ENCODE measurements at regions not wholly inside any gene's neighbourhood (a gene's known extent, or its start where the extent isn't known, plus 50 kb on each side); places are given as distances from the start of the nearest gene placed in this dataset.

DNA sequence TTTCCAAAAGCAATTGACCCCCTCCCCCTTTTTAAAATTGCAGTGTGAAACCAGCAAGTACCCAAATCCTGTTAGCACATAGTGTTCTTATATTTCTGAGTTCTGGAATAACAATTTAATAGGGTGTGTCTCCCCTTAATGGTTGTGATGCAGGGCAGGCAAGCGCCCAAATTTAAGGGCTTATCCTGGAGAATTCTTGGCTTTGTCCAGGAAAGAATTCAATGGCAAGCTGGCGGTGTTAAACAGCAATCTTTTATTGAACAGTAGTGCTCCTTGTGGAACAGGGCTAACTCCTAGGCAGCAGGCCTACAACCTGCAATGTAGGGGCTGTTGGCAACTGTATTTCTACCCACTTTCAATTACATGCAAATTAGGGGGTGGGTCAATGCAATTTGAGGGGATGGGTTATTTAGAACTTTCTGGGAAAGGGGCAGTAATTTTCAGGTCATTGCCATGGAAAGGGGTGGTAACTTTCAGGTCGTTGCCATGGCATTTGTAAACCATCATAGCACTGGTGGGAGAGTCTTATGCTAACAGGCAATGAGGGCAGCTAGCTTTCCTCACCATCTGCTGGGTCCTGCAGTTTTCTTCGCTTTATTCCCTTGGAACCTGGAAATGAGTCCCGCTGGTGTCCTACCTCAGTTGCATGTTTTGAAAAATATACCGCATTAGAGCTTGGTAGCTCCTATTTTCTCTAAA lies 149.0 kb upstream of the KCTD1 start:
- DNase-seq: no peak

GRCh38 chr18:26696786-26697185 lies 148.4 kb upstream of the KCTD1 start:
- no peak for DNase-seq

- DNase-seq: no peak
Measured at GRCh38 chr18:26696308-26696707, 148.0 kb upstream of the KCTD1 start.

DNA sequence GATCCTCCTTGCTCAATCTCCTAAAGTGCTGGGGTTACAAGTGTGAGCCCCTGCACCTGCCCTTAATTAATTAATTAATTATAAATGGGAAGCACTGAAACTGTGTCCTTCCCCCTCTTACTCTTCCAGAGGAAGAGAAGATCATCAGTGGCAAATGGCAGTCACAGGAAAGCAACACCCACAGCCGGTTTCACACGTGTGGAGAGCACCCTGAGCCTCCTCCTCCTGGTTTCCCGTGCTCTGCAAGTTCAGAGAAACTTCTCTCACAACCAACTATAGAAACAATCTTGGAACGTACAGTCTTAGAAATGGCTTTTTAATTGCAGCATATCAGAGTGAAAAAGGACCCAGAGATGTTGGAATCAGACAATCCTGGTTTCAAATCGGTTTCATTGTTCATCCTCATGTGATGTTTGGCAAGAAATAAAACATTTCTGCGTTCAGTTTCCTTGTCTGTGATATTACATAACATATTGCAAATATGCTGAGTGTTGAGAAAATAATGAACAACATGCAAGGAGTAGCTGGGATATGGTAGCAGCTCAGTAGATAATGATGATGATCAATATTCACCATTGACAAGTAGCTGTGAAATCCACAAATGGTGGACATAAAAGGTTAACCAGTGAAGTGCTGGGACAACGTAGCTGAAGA lies 141.0 kb upstream of the KCTD1 start:
- DNase-seq: no peak

DNA sequence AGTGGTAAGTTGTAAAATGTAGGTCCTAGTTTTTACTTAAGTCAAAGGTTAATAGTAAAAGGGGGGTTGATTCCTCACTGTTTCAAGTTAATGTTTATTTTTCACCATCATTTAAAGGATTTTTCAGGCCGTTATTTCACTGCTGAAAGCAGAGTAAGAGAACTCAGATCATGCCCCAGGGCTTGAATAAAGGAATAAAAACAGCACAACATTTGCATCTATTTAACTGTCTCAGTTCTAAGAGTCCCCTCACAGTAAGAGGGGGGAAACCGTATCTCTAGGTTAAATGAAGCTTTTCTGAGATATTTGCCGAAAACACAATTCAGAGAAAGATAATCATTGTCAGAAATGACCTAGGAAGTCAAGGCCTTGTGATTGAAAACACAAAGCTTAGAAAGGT lies 138.2 kb upstream of the KCTD1 start:
- no peak for DNase-seq

DNA sequence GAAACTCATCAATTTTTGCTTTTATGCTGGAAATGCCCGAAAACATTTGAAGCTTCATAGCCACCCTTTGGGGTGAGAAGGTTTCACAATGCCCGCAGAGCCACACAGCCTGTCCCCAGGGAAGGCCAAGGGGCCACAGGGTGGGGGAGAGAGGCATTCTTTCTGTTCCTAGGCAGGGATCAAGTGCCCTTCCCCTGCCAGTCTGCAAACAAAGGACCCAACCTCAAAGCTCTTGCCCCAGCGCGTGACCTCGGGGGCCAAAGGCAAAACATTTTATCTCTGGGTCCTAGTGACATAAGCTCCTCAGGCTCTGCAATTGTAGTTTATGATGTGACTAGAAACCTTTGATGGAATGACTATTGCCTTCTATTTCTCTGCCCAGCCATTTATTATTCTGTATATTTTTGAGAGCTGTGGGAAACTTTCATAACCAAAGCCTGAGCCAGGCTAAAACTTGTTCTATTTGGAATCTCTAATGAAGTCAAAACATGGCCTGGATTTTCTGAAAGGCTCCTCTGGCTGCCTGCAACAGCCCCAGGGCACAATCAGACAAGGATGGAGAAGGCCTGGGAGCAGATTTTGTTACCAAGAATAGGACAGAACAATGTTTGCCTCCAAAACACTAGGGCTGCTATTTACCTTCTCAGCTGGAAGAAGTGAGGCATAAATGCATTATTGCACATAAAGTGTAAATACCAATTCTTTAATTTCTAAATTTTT lies 137.2 kb upstream of the KCTD1 start:
- DNase-seq: no peak

GRCh38 chr18:26677957-26678356 lies 129.6 kb upstream of the KCTD1 start:
- no peak for DNase-seq

GRCh38 chr18:26667046-26667445 lies 118.7 kb upstream of the KCTD1 start:
- no peak for DNase-seq

DNA sequence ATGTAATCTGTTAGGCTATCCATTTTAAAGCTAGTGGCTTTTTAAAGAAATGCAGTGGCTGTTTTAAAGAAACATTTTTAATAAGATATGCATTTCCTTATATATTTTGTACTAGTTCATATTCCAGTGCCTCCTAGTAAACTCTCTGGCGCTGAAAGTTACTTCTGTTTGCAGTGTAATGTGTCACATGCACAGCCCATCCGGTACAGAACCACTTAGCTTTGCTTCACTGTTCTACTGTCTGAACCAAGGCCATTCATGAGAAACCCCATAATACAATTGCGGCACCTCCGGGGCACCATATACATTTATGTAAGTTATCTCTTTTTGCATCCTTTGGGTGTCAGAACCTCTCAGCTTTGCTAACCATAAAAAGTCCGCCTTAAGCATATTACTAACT lies 114.6 kb upstream of the KCTD1 start:
- no peak for DNase-seq

- no peak for DNase-seq
Measured at GRCh38 chr18:26657631-26658581, 109.6 kb upstream of the KCTD1 start.

GRCh38 chr18:26656944-26657536 lies 108.7 kb upstream of the KCTD1 start:
- peak; percentile 61 for DNase-seq

DNA sequence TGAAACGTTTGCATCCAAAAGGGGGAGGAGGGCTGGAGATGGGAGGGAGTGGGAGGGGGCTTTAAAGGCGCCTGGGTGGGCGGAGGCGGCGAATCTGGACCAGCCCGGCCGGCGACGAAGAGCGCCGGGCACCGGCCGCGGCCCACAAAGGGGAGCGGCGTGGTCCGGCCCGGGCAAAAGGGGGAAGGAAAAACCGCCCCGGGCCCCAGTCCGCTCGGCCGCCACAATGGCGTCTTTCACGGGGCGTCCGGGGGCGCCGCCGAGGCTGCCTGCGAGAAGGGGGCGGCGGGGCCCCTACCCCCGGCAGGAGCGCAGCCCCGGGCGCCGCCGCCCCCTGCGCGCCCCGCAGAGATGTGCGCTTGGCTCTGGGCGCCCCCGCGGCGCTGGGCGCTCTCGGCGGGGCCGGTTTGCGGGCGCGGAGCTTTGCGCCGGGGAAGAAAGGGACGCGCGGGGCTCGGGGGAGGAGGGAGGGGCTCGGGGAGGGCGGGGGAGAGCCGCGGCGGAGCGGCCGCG lies 108.1 kb upstream of the KCTD1 start:
- no peak for DNase-seq

DNA sequence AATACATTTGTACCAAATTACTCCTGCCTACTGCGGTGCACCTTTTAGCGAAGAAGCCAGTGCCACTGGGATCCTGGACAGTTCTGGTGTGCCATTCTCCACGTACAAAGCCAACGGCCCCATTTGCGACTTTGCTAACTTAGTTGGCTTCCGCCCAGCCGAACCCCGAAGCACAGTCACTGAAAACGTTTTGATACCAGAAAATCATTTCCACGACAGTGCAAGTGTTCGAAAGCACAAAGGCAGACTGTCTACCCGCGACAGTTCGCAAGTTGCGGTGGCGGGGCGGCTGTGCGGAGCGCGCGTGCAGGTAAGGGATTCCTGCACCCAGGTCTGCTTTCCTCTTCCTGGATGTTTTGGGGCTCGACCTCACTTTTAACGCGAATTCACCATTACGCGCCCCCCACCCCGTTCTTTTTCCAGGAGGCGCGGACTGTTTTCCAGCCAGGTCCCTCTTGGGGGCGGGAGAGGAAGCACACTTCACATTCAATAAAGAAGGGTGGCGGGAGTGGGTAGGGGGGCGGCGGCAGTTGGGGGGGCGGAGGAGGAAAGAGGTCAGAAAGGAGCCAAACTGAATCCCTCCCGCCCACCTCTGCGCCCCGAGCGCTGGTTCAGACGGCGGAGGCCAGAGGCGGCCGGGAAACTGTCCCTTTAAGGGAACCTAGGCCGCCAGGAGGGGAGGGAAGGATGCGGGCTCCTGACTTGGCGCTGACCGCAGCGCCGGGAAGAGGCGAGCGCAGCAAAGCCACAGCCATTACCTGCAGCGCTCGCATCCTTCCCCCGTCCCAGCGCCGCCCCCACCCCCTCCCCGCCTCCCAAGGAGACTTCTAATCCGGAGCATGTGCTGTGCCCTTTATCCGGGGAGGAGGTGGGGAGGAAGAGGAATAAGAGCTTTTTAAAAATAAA lies 107.4 kb upstream of the KCTD1 start:
- peak; percentile 33 for DNase-seq

- DNase-seq: peak; percentile 11
Measured at GRCh38 chr18:26654616-26655524, 106.5 kb upstream of the KCTD1 start.

- no peak for DNase-seq
Measured at GRCh38 chr18:26653943-26654615, 105.7 kb upstream of the KCTD1 start.

DNA sequence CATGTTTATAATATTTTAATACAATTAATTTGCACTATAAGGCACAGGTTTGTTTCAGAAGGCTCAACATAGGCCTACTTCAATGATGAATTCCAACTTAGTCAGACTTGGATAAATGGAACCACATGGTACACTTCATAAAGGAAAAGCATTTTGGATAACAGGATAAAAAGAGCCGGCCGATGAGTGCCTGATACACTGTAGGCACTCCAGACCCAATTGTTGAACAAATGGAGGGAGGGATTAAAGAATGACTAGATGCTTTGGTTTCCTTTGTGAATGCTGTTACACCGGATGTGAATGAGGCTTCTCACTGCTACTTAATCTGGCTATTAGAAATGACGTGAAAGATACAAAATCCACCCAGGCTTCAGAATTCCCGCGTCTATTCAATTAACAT lies 104.1 kb upstream of the KCTD1 start:
- no peak for DNase-seq

GRCh38 chr18:26650310-26651268 lies 102.2 kb upstream of the KCTD1 start:
- DNase-seq: no peak

DNA sequence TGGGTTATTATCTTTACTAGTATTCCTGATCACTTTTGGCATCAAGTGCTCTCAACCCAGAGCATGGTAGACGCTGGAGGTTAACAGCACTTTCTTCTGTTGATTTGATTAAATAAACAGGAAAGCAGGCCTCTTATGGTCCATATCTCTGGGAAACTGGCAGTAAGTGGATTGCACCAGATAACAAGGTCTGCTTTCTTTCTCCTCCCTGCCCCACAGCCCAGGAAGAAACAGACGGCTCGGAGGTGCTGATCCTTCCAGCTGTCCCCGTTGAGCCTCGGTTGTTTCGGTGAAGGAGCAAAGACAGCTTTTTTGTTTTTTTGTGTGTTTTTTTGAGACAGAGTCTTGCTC lies 100.8 kb upstream of the KCTD1 start:
- no peak for DNase-seq
